ENCODE measurements at regions not wholly inside any gene's neighbourhood (a gene's known extent, or its start where the extent isn't known, plus 50 kb on each side); places are given as distances from the start of the nearest gene placed in this dataset.
A peak's percentile ranks its signal among the peaks of the same experiment; 100 is the strongest.

DNA sequence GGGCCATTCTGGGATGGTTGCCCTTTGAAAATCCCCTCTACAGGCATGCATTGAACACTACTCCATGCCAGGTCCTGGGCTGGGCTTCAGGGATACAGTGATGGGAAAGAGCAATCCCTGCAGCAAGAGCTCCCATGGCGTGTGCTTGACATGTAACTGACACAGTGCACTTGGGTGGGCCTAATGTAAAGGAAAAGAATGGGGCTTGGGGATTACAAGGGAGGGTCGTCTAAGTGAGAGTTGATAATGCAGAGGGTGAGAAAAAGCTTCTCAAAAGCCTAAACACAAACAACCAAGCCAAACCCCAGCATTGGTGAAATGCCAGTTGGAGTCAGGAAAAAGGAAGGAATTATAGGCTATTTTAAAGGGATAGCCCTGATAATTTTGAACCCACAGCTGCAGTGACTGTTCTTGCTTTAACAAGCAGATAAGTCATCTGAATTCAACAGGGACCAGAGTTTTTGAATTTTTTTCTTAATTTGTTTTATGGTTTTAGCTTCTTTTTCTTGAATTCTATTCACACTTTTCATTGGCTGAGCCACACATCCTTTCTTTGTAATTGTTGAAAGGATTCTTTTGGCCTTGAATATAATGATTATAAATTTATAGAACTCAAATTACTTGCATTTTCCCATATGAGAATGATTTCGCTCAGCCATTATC, 308.7 kb downstream of the LPIN1 start:
- Histone ChIP-seq H3K4me1 (ENCODE audit: insufficient read depth, low read length) (peaks cover 38% of the 10 kb centered on the region), H3K27me3 (ENCODE audit: insufficient read depth, low read length) (no peaks in the 10 kb centered on the region), H3K4me2 (ENCODE audit: insufficient read depth, low read length) (no peak overlapping the region), H2AFZ (ENCODE audit: low read length) (no peak overlapping the region), H3K9me3 (ENCODE audit: low read depth, low read length) (no peaks in the 10 kb centered on the region), H3K27ac (ENCODE audit: low read depth, low read length) (no peak overlapping the region), H3K79me2 (ENCODE audit: insufficient read depth, low read length) (no peaks in the 10 kb centered on the region), H3K4me3 (ENCODE audit: insufficient read depth, low read length) (no peak overlapping the region), H3K36me3 (ENCODE audit: insufficient read depth, low read length) (no peaks in the 10 kb centered on the region), H4K20me1 (ENCODE audit: insufficient read depth, low read length) (no peaks in the 10 kb centered on the region)
- peak; percentile 68 for DNase-seq (ENCODE audit: insufficient read length, low spot score, missing footprints)
- TF ChIP-seq CTCF (IDR thresholded peaks at IDR 0.05; ENCODE audit: extremely low read depth, low read depth, low read length): no peak

DNA sequence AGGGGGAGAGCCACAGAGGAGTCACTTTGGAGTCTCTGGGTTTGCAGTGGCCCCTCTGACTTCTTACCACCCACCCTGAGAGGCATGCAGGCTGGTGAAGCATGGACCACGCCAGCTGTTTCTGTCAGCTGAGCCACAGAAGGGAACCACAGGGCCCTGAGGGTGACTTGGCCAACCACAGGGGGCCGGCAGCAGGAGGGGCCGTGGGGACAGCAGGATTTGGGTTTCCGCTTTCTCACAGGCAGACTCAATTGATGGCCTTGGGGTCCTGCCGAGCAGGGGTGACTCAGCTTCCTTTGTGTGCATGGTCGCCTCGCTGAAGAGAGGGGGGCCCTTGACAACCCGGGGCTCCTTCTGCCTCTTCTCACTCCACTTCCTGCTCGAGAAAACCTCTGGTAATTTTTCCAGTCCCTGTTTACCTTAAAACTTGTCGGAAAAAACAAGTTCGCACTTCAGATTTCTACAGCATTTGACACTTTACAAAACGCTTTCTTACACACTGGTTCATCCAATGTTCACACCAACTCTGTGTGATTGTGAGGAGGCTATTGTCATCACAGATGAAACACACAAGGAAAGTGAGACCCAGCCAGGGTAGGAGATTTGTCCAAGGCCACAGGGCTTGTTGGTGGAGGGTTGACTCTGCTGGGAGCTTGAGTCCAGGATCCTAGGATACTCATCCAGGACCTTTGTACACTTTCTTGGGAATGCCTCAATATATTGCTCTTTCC, 311.2 kb downstream of the LPIN1 start:
- no peak overlapping the region for H3K27ac ChIP-seq (ENCODE audit: low read depth, low read length)
- no peak for DNase-seq (ENCODE audit: insufficient read length, low spot score, missing footprints)
- no peaks in the 10 kb centered on the region for H3K9me3 ChIP-seq (ENCODE audit: low read depth, low read length)
- peak overlapping the region; percentile 16 for H3K4me2 ChIP-seq (ENCODE audit: insufficient read depth, low read length)
- H3K27me3 ChIP-seq (ENCODE audit: insufficient read depth, low read length): no peaks in the 10 kb centered on the region
- H3K4me3 ChIP-seq (ENCODE audit: insufficient read depth, low read length): no peak overlapping the region
- peak overlapping the region; percentile 60 for H2AFZ ChIP-seq (ENCODE audit: low read length)
- no peaks in the 10 kb centered on the region for H4K20me1 ChIP-seq (ENCODE audit: insufficient read depth, low read length)
- no peaks in the 10 kb centered on the region for H3K79me2 ChIP-seq (ENCODE audit: insufficient read depth, low read length)
- no peak for TF ChIP-seq CTCF (IDR thresholded peaks at IDR 0.05; ENCODE audit: extremely low read depth, low read depth, low read length)
- no peaks in the 10 kb centered on the region for H3K36me3 ChIP-seq (ENCODE audit: insufficient read depth, low read length)
- peaks cover 22% of the 10 kb centered on the region for H3K4me1 ChIP-seq (ENCODE audit: insufficient read depth, low read length)

DNA sequence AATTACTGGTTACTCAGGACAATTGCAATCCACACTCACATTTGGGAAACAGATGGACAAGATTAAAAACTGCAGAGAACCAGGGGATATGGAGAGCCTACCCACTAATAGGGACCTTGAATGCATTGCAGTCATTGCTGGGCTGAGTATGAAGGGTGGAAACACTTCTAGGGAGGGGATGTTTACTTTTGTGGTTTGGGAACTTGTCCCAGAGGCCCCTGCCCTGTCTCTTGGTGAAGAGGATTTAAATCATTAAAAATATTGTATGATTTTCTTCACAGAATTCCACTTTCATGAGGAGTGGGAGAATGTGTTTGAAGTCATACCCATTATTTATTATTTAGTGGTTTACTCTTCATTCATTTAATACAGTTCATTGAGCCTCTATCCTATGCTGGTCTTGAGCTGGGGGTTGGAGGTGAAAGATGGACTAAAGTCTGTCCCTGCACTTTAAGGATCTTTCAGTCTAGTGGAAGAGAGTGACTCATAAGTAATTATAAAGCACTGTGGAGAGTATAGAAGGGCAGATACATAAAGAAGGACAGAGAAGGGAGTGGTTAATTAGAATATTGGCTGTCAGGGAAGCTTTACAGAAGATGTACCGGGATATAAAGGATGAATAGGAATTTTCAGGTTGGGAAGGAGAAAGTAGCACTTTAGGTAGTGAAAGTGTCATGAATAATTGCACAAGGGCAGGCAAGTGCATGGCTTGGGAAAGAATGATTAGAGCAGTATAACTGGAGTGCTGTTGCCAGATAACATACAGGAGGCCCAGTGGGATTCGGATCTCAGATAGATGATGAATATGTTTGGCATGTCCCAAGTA, 313.4 kb downstream of the LPIN1 start:
- H3K27me3 ChIP-seq (ENCODE audit: insufficient read depth, low read length): no peaks in the 10 kb centered on the region
- no peaks in the 10 kb centered on the region for H4K20me1 ChIP-seq (ENCODE audit: insufficient read depth, low read length)
- peak; percentile 57 for DNase-seq (ENCODE audit: insufficient read length, low spot score, missing footprints)
- H3K79me2 ChIP-seq (ENCODE audit: insufficient read depth, low read length): no peaks in the 10 kb centered on the region
- peak overlapping the region; percentile 25 for H3K4me2 ChIP-seq (ENCODE audit: insufficient read depth, low read length)
- peaks cover 22% of the 10 kb centered on the region for H3K4me1 ChIP-seq (ENCODE audit: insufficient read depth, low read length)
- no peaks in the 10 kb centered on the region for H3K36me3 ChIP-seq (ENCODE audit: insufficient read depth, low read length)
- no peak overlapping the region for H3K4me3 ChIP-seq (ENCODE audit: insufficient read depth, low read length)
- no peak overlapping the region for H3K27ac ChIP-seq (ENCODE audit: low read depth, low read length)
- TF ChIP-seq CTCF (IDR thresholded peaks at IDR 0.05; ENCODE audit: extremely low read depth, low read depth, low read length): no peak
- H2AFZ ChIP-seq (ENCODE audit: low read length): no peak overlapping the region
- H3K9me3 ChIP-seq (ENCODE audit: low read depth, low read length): no peaks in the 10 kb centered on the region

DNA sequence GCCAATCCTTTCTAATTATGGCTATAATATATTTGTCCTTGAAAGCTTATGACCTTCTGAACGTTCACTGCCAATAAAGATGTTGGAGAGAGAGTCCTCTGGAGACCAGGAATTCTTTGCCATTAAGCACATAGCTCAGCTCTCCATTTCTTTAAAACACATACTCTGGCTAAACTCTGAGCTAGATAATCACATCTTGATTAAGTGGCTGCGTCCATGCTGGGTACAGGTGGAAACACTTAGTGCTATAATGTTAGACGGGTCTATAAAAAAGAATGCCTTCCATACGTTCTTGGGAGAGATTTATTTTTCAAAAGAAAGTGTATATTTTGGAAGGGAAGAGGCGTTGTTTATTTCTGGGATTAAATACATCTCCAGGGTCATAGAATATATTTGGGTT, 314.5 kb downstream of the LPIN1 start:
- Histone ChIP-seq H3K36me3 (ENCODE audit: insufficient read depth, low read length) (no peaks in the 10 kb centered on the region), H4K20me1 (ENCODE audit: insufficient read depth, low read length) (no peaks in the 10 kb centered on the region), H3K4me1 (ENCODE audit: insufficient read depth, low read length) (peaks cover 22% of the 10 kb centered on the region), H3K27me3 (ENCODE audit: insufficient read depth, low read length) (no peaks in the 10 kb centered on the region), H3K9me3 (ENCODE audit: low read depth, low read length) (no peaks in the 10 kb centered on the region), H3K79me2 (ENCODE audit: insufficient read depth, low read length) (no peaks in the 10 kb centered on the region), H3K4me3 (ENCODE audit: insufficient read depth, low read length) (no peak overlapping the region), H3K27ac (ENCODE audit: low read depth, low read length) (no peak overlapping the region), H3K4me2 (ENCODE audit: insufficient read depth, low read length) (no peak overlapping the region), H2AFZ (ENCODE audit: low read length) (no peak overlapping the region)
- no peak for TF ChIP-seq CTCF (IDR thresholded peaks at IDR 0.05; ENCODE audit: extremely low read depth, low read depth, low read length)
- DNase-seq (ENCODE audit: insufficient read length, low spot score, missing footprints): no peak
